Osteocyte (in vitro differentiated cells): ENCODE measurements at regions not wholly inside any gene's neighbourhood (a gene's known extent, or its start where the extent isn't known, plus 50 kb on each side); places are given as distances from the start of the nearest gene placed in this dataset.
"Not testable (repeated sequence)": the region's sequence is repeated elsewhere in the genome, so short reads cannot be mapped to it uniquely, and the experiment has no call there.

Experiments used
- DNase-seq: peaks from one replicate; pipeline ENCODE4 v3.0.0; 2021; ENCODE audit warnings: mixed read lengths; ENCODE audit not compliant: unreplicated experiment; ENCODE audit errors: extremely low spot score
- H3K27ac Mint-ChIP-seq: one replicate; pipeline ENCODE4 v1.8.0; 2021; ENCODE audit warnings: mild to moderate bottlenecking, mixed read lengths; ENCODE audit not compliant: unreplicated experiment
- H3K27me3 Mint-ChIP-seq: one replicate; pipeline ENCODE4 v1.8.0; 2021; ENCODE audit warnings: mixed read lengths; ENCODE audit not compliant: unreplicated experiment
- H3K36me3 Mint-ChIP-seq: one replicate; pipeline ENCODE4 v1.8.0; 2021; ENCODE audit warnings: mixed read lengths; ENCODE audit not compliant: unreplicated experiment
- H3K4me1 Mint-ChIP-seq: one replicate; pipeline ENCODE4 v1.8.0; 2021; ENCODE audit warnings: mixed read lengths; ENCODE audit not compliant: unreplicated experiment
- H3K4me3 Mint-ChIP-seq: one replicate; pipeline ENCODE4 v1.8.0; 2021; ENCODE audit warnings: mild to moderate bottlenecking, moderate library complexity, mixed read lengths; ENCODE audit not compliant: unreplicated experiment
- H3K9me3 Mint-ChIP-seq: one replicate; pipeline ENCODE4 v1.8.0; 2021; ENCODE audit warnings: mixed read lengths; ENCODE audit not compliant: unreplicated experiment
- CTCF ChIP-seq: fragments of 200-600 bp; sonication (generic); IDR thresholded peaks from 2 replicates; pipeline ENCODE4 v1.5.0; 2021; ENCODE audit warnings: antibody characterized with exemption, mild to moderate bottlenecking, moderate library complexity

DNA sequence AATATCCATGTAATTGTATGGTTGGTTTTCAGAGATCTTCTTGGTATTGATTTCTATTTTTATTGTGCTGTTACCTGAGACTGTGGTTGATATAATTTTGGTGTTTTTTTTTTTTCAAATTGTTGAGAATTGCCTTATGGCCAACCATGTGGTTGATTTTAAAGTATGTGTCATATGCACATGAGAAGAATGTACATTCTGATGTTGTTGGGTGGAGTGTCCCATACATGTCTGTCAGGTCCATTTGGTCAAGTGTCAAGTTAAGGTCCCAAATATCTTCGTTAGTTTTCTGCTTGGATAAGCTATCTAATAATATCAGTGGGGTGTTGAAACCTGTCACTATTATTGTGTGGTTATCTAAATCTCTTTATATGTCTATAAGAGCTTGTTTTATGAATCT, 160.0 kb upstream of the ITGA1 start:
- no peaks in the 10 kb centered on the region for H3K36me3 Mint-ChIP-seq
- TF ChIP-seq CTCF: no peak
- H3K4me3 Mint-ChIP-seq: no peak overlapping the region
- H3K27ac Mint-ChIP-seq: no peak overlapping the region
- no peak for DNase-seq
- no peaks in the 10 kb centered on the region for H3K9me3 Mint-ChIP-seq
- peaks cover 49% of the 10 kb centered on the region for H3K27me3 Mint-ChIP-seq
- H3K4me1 Mint-ChIP-seq: no peaks in the 10 kb centered on the region

- Mint-ChIP-seq H3K27ac (no peak overlapping the region), H3K4me1 (no peaks in the 10 kb centered on the region), H3K36me3 (no peaks in the 10 kb centered on the region), H3K9me3 (no peaks in the 10 kb centered on the region), H3K4me3 (no peak overlapping the region), H3K27me3 (peaks cover 33% of the 10 kb centered on the region)
- no peak for TF ChIP-seq CTCF
- DNase-seq: no peak
Measured at GRCh38 chr5:52632281-52632680, 155.4 kb upstream of the ITGA1 start.

- not testable (repeated sequence) for H3K9me3 Mint-ChIP-seq, DNase-seq, H3K27ac Mint-ChIP-seq, H3K4me3 Mint-ChIP-seq, H3K36me3 Mint-ChIP-seq, H3K4me1 Mint-ChIP-seq
- H3K27me3 Mint-ChIP-seq: peaks cover 28% of the 10 kb centered on the region
Measured at GRCh38 chr5:52634171-52634570, 153.5 kb upstream of the ITGA1 start.

- Mint-ChIP-seq H3K9me3 (peaks cover 8% of the 10 kb centered on the region), H3K4me1 (no peaks in the 10 kb centered on the region), H3K27me3 (peaks cover 20% of the 10 kb centered on the region), H3K27ac (no peak overlapping the region), H3K36me3 (no peaks in the 10 kb centered on the region), H3K4me3 (no peak overlapping the region)
- no peak for DNase-seq
- no peak for TF ChIP-seq CTCF
Measured at GRCh38 chr5:52638732-52639131, 149.0 kb upstream of the ITGA1 start.

DNA sequence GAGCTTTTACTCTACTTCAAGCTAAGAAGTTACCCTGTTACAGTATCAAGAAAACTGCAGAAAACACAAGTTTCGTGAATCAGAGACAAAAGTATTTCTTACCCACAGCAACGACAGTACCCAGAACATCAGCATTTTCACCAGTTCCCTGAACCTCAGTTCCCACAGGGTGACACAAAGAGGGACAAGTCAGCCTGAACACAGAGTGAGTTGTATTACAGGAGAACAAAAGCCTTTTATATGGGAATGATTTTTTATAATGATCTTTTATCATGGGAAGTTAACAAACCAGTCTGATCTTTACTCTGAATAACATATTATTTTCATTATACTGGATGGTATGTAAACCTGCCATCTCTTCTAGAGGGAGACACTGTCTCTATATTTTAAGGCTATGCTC, 139.0 kb upstream of the ITGA1 start:
- TF ChIP-seq CTCF: no peak
- H3K9me3 Mint-ChIP-seq: no peaks in the 10 kb centered on the region
- H3K27me3 Mint-ChIP-seq: peaks cover 34% of the 10 kb centered on the region

DNA sequence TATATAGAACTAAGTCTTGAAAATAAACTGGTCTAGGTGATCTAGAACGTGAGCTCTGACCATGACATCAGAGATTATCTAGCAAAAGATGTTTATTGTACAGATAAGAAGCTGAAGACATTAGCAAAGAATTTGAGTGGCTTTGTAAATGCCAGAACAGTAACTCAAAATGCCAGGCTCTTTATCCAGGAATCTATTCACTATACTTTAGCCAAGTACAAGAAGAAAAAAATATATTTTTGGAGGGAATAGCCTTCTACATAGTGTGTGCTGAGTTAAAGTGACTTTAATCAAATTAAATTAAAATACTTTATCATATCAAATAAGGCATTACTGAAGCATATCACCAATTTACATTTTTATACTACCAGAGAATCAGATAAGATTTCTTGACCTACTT, 132.6 kb upstream of the ITGA1 start:
- H3K4me1 Mint-ChIP-seq: no peaks in the 10 kb centered on the region
- no peak overlapping the region for H3K27ac Mint-ChIP-seq
- TF ChIP-seq CTCF: no peak
- DNase-seq: no peak
- H3K4me3 Mint-ChIP-seq: no peak overlapping the region
- no peaks in the 10 kb centered on the region for H3K36me3 Mint-ChIP-seq
- H3K9me3 Mint-ChIP-seq: no peaks in the 10 kb centered on the region
- H3K27me3 Mint-ChIP-seq: peaks cover 49% of the 10 kb centered on the region

More for the DNA sequence above, 139.0 kb upstream of the ITGA1 start:
- no peak overlapping the region for H3K4me3 Mint-ChIP-seq
- DNase-seq: no peak
- no peak overlapping the region for H3K27ac Mint-ChIP-seq
- H3K4me1 Mint-ChIP-seq: no peaks in the 10 kb centered on the region
- H3K36me3 Mint-ChIP-seq: no peaks in the 10 kb centered on the region
